ENCODE measurements at regions not wholly inside any gene's neighbourhood (a gene's known extent, or its start where the extent isn't known, plus 50 kb on each side); places are given as distances from the start of the nearest gene placed in this dataset.

- Histone ChIP-seq H3K36me3 (ENCODE audit: control insufficient read depth, insufficient read depth, low read length) (no peaks in the 10 kb centered on the region), H3K4me1 (no peaks in the 10 kb centered on the region), H3K27me3 (replicated peaks; ENCODE audit: control insufficient read depth, insufficient read depth, low read length) (no peaks in the 10 kb centered on the region), H3K4me3 (ENCODE audit: low read depth, low read length) (no peak overlapping the region), H3K9me3 (peaks cover 9% of the 10 kb centered on the region; the same call in 1 of the 2 replicates)
- no peak for TF ChIP-seq CTCF (IDR thresholded peaks at IDR 0.05; ENCODE audit: insufficient read depth in 1 of 2, low read depth in 1 of 2, low read length in 1 of 2, severe bottlenecking in 1 of 2, unreplicated experiment in 1 of 2)
- H3K9me3 Mint-ChIP-seq (ENCODE audit: unreplicated experiment) = peaks cover 24% of the 10 kb centered on the region
- no peak for DNase-seq
- H3K27me3 Mint-ChIP-seq (ENCODE audit: insufficient read depth, unreplicated experiment) = no peaks in the 10 kb centered on the region
- no peak overlapping the region for H3K4me3 Mint-ChIP-seq (ENCODE audit: unreplicated experiment)
- no peaks in the 10 kb centered on the region for H3K36me3 Mint-ChIP-seq (ENCODE audit: insufficient read depth, unreplicated experiment)
- CTCF ChIA-PET = no interaction called here
- POLR2A ChIA-PET = no interaction called here
- intact Hi-C loops (cut with micrococcal nuclease; ENCODE audit: unreplicated experiment) = no loop called here
- peaks cover 3% of the 10 kb centered on the region for H3K4me1 Mint-ChIP-seq (ENCODE audit: low read depth, unreplicated experiment)
- no peak overlapping the region for H3K27ac Mint-ChIP-seq (ENCODE audit: unreplicated experiment)
- BruUV-seq (replicated peaks) = no TSS peak
These were observed 536.7 kb upstream of the ARGLU1 start for GRCh38 chr13:107104631-107105030.

GRCh38 chr13:107102676-107103075 is 534.7 kb upstream of the ARGLU1 start:
- Histone ChIP-seq H3K4me3 (ENCODE audit: low read depth, low read length) (no peak overlapping the region), H3K9me3 (no peaks in the 10 kb centered on the region), H3K36me3 (ENCODE audit: control insufficient read depth, insufficient read depth, low read length) (no peaks in the 10 kb centered on the region), H3K27me3 (replicated peaks; ENCODE audit: control insufficient read depth, insufficient read depth, low read length) (no peaks in the 10 kb centered on the region), H3K4me1 (no peaks in the 10 kb centered on the region)
- intact Hi-C loops (cut with micrococcal nuclease; ENCODE audit: unreplicated experiment) = no loop called here
- Mint-ChIP-seq H3K4me3 (ENCODE audit: unreplicated experiment) (no peak overlapping the region), H3K36me3 (ENCODE audit: insufficient read depth, unreplicated experiment) (no peaks in the 10 kb centered on the region), H3K9me3 (ENCODE audit: unreplicated experiment) (peaks cover 11% of the 10 kb centered on the region), H3K27me3 (ENCODE audit: insufficient read depth, unreplicated experiment) (no peaks in the 10 kb centered on the region), H3K27ac (ENCODE audit: unreplicated experiment) (no peak overlapping the region), H3K4me1 (ENCODE audit: low read depth, unreplicated experiment) (peaks cover 15% of the 10 kb centered on the region)
- no TSS peak for BruUV-seq (replicated peaks)
- no peak for TF ChIP-seq CTCF (IDR thresholded peaks at IDR 0.05; ENCODE audit: insufficient read depth in 1 of 2, low read depth in 1 of 2, low read length in 1 of 2, severe bottlenecking in 1 of 2, unreplicated experiment in 1 of 2)
- ChIA-PET POLR2A (no interaction called here), CTCF (no interaction called here)
- no peak for DNase-seq

- H3K27me3 Mint-ChIP-seq (ENCODE audit: insufficient read depth, unreplicated experiment) = no peaks in the 10 kb centered on the region
- H3K4me1 Mint-ChIP-seq (ENCODE audit: low read depth, unreplicated experiment) = peaks cover 17% of the 10 kb centered on the region
- H3K4me3 Mint-ChIP-seq (ENCODE audit: unreplicated experiment) = no peak overlapping the region
- no peak for TF ChIP-seq CTCF (IDR thresholded peaks at IDR 0.05; ENCODE audit: insufficient read depth in 1 of 2, low read depth in 1 of 2, low read length in 1 of 2, severe bottlenecking in 1 of 2, unreplicated experiment in 1 of 2)
- no TSS peak for BruUV-seq (replicated peaks)
- Histone ChIP-seq H3K9me3 (no peaks in the 10 kb centered on the region), H3K4me1 (no peaks in the 10 kb centered on the region), H3K4me3 (ENCODE audit: low read depth, low read length) (no peak overlapping the region), H3K36me3 (ENCODE audit: control insufficient read depth, insufficient read depth, low read length) (no peaks in the 10 kb centered on the region), H3K27me3 (replicated peaks; ENCODE audit: control insufficient read depth, insufficient read depth, low read length) (no peaks in the 10 kb centered on the region)
- H3K36me3 Mint-ChIP-seq (ENCODE audit: insufficient read depth, unreplicated experiment) = no peaks in the 10 kb centered on the region
- no peak overlapping the region for H3K27ac Mint-ChIP-seq (ENCODE audit: unreplicated experiment)
- H3K9me3 Mint-ChIP-seq (ENCODE audit: unreplicated experiment) = no peaks in the 10 kb centered on the region
- ChIA-PET CTCF (no interaction called here), POLR2A (no interaction called here)
- intact Hi-C loops (cut with micrococcal nuclease; ENCODE audit: unreplicated experiment) = loop anchor here (1.0 kb wide), 1 partner anchor 21 kb away; no protein-coding TSS in a partner anchor
- no peak for DNase-seq
These were observed 531.7 kb upstream of the ARGLU1 start for GRCh38 chr13:107099661-107100060.
